A673 (cell line): ENCODE measurements at regions not wholly inside any gene's neighbourhood (a gene's known extent, or its start where the extent isn't known, plus 50 kb on each side); places are given as distances from the start of the nearest gene placed in this dataset.

ENCODE experiments used
- BruUV-seq: library from RNA; stranded (reverse); fragments of 400-500 nt; replicated peaks from 2 replicates; lab custom pipeline; 2021; lab: Mats Ljungman, UMichigan
- CTCF ChIA-PET: fragments of 300-600 bp; sonication (Branson Sonifier 250); formaldehyde crosslinking; loops from one replicate; lab custom pipeline; 2022; ENCODE audit warnings: antibody characterized with exemption; lab: Charles Lee
- POLR2A ChIA-PET: fragments of 300-600 bp; sonication (Branson Sonifier 250); formaldehyde crosslinking; loops from one replicate; lab custom pipeline; 2022; ENCODE audit warnings: antibody characterized with exemption; ENCODE audit not compliant: low non-redundant PET; lab: Charles Lee
- DNase-seq: peaks from one replicate; pipeline ENCODE4 v3.0.0-alpha.2; 2015; ENCODE audit warnings: low spot score
- H3K27ac ChIP-seq: fragments of 200-600 bp; sonication (generic); 2 replicates; pipeline ENCODE4 v1.5.1; 2016; ENCODE audit warnings: mixed run types, low read depth, mild to moderate bottlenecking, mixed read lengths, antibody characterized with exemption, low read length; ENCODE audit not compliant: poor library complexity, severe bottlenecking
- H3K27me3 ChIP-seq: fragments of 200-600 bp; sonication (generic); replicated peaks from 2 replicates; pipeline ENCODE4 v1.6.1; 2017; ENCODE audit warnings: mixed run types, low read depth, mild to moderate bottlenecking, mixed read lengths, antibody characterized with exemption, low read length; ENCODE audit not compliant: insufficient read depth, poor library complexity
- H3K36me3 ChIP-seq: fragments of 200-600 bp; sonication (generic); 2 replicates; pipeline ENCODE4 v1.6.1; 2016; ENCODE audit warnings: mixed run types, mild to moderate bottlenecking, mixed read lengths, antibody characterized with exemption, low read length; ENCODE audit not compliant: insufficient read depth, poor library complexity, severe bottlenecking
- H3K4me1 ChIP-seq: fragments of 200-600 bp; sonication (generic); 2 replicates; pipeline ENCODE4 v1.6.1; 2017; ENCODE audit warnings: mixed run types, mild to moderate bottlenecking, mixed read lengths, antibody characterized with exemption, low read length; ENCODE audit not compliant: insufficient read depth, poor library complexity, severe bottlenecking
- H3K4me3 ChIP-seq: fragments of 200-600 bp; sonication (generic); 2 replicates; pipeline ENCODE4 v1.5.1; 2016; ENCODE audit warnings: low read depth, mixed run types, mild to moderate bottlenecking, mixed read lengths, low read length; ENCODE audit not compliant: poor library complexity, severe bottlenecking
- H3K9me3 ChIP-seq: fragments of 200-600 bp; sonication (generic); 2 replicates; pipeline ENCODE4 v1.6.1; 2016; ENCODE audit warnings: mixed run types, low read depth, mild to moderate bottlenecking, mixed read lengths, antibody characterized with exemption, low read length; ENCODE audit not compliant: poor library complexity, severe bottlenecking
- CTCF ChIP-seq: fragments of 300-800, 200-600 bp; sonication (generic); conservative IDR thresholded peaks from 2 replicates; pipeline ENCODE4 v1.5.1; 2017; ENCODE audit warnings: low read depth, mild to moderate bottlenecking, antibody characterized with exemption, low read length, moderate library complexity, mixed read lengths
- EZH2 ChIP-seq: fragments of 200-600 bp; sonication (generic); IDR thresholded peaks from 2 replicates; pipeline ENCODE4 v1.6.1; 2017; ENCODE audit warnings: borderline replicate concordance, low read depth, mild to moderate bottlenecking, mixed read lengths, antibody characterized with exemption, low read length; ENCODE audit not compliant: poor library complexity, severe bottlenecking
- intact Hi-C: fragments of 100-400 bp; cut with micrococcal nuclease; formaldehyde crosslinking; loops from one replicate; pipeline ENCODE4 v1.10.0; 2022; ENCODE audit not compliant: unreplicated experiment

- Histone ChIP-seq H3K27ac (no peak overlapping the region), H3K27me3 (no peaks in the 10 kb centered on the region), H3K4me3 (no peak overlapping the region), H3K36me3 (no peaks in the 10 kb centered on the region), H3K9me3 (no peaks in the 10 kb centered on the region), H3K4me1 (peaks cover 10% of the 10 kb centered on the region)
- POLR2A ChIA-PET: no interaction called here
- DNase-seq: peak; percentile 59
- TF ChIP-seq EZH2: no peak
- no peak for TF ChIP-seq CTCF
- intact Hi-C loops: loop anchor here (1.0 kb wide), 1 partner anchor 198 kb away; no protein-coding TSS in a partner anchor
- CTCF ChIA-PET: interaction anchor here (3.2 kb wide), 1 partner anchor 199 kb away, joined by 36 read pairs; no protein-coding TSS in a partner anchor
- BruUV-seq: no TSS peak
These were observed 59.8 kb upstream of the BARX1 start for GRCh38 chr9:94014920-94015319.

GRCh38 chr9:94014066-94014654 lies 59.0 kb upstream of the BARX1 start:
- H3K36me3 ChIP-seq: no peaks in the 10 kb centered on the region
- ChIA-PET POLR2A (no interaction called here), CTCF (interaction anchor here (0.9 to 3.2 kb wide), 6 partner anchors 12 to 200 kb away, joined by 3 to 36 read pairs (median 4); no protein-coding TSS in a partner anchor)
- H3K4me3 ChIP-seq: no peak overlapping the region
- H3K27ac ChIP-seq: no peak overlapping the region
- peak; percentile 60 for DNase-seq
- no peaks in the 10 kb centered on the region for H3K27me3 ChIP-seq
- BruUV-seq: no TSS peak
- TF ChIP-seq EZH2 (no peak), CTCF (peak; percentile 68)
- intact Hi-C loops: loop anchor here (1.0 kb wide), 1 partner anchor 199 kb away; no protein-coding TSS in a partner anchor
- H3K9me3 ChIP-seq: no peaks in the 10 kb centered on the region
- peaks cover 10% of the 10 kb centered on the region for H3K4me1 ChIP-seq

GRCh38 chr9:94010980-94011533 lies 55.9 kb upstream of the BARX1 start:
- H3K27me3 ChIP-seq: peaks cover 4% of the 10 kb centered on the region
- no peaks in the 10 kb centered on the region for H3K9me3 ChIP-seq
- BruUV-seq: no TSS peak
- no peak overlapping the region for H3K4me3 ChIP-seq
- H3K27ac ChIP-seq: no peak overlapping the region
- ChIA-PET CTCF (no interaction called here), POLR2A (no interaction called here)
- no peak for TF ChIP-seq EZH2
- TF ChIP-seq CTCF: no peak
- intact Hi-C loops: no loop called here
- no peaks in the 10 kb centered on the region for H3K36me3 ChIP-seq
- H3K4me1 ChIP-seq: peaks cover 10% of the 10 kb centered on the region
- no peak for DNase-seq
